SK-N-SH treated with all-trans-retinoic acid at 6 μM for 48 hours (cell line): ENCODE measurements at regions not wholly inside any gene's neighbourhood (a gene's known extent, or its start where the extent isn't known, plus 50 kb on each side); places are given as distances from the start of the nearest gene placed in this dataset.

Experiments
- ATAC-seq: fragments of 200-7000 bp; cut with Tn5 transposase; 3 replicates; pipeline ENCODE4 v1.9.1; 2020; ENCODE audit warnings: mild to moderate bottlenecking, moderate library complexity
- ARNTL ChIP-seq: fragments of 450-650 bp; formaldehyde crosslinking; IDR thresholded peaks from 2 replicates; pipeline ENCODE4 v1.5.0; 2020; ENCODE audit warnings: low read depth, mild to moderate bottlenecking, moderate library complexity, borderline replicate concordance
- BACH2 ChIP-seq: fragments of 250-450 bp; sonication (Bioruptor Pico); IDR thresholded peaks from 2 replicates; pipeline ENCODE4 v1.9.0; 2021; ENCODE audit warnings: mild to moderate bottlenecking, borderline replicate concordance
- CSDC2 ChIP-seq: fragments of 250-450 bp; sonication (Bioruptor Pico); IDR thresholded peaks from 2 replicates; pipeline ENCODE4 v1.5.0; 2020; ENCODE audit warnings: mild to moderate bottlenecking, moderate library complexity
- ESRRG ChIP-seq: fragments of 250-450 bp; sonication (Bioruptor Pico); IDR thresholded peaks from 2 replicates; pipeline ENCODE4 v1.6.1; 2021; ENCODE audit warnings: mild to moderate bottlenecking
- GLIS3 ChIP-seq: fragments of 250-450 bp; sonication (Bioruptor Pico); IDR thresholded peaks from 2 replicates; pipeline ENCODE4 v1.5.0; 2020; ENCODE audit warnings: mild to moderate bottlenecking, moderate library complexity
- ISL1 ChIP-seq: fragments of 250-450 bp; sonication (Bioruptor Pico); IDR thresholded peaks from 2 replicates; pipeline ENCODE4 v2.1.2; 2022; ENCODE audit warnings: mild to moderate bottlenecking, moderate library complexity
- OSR1 ChIP-seq: fragments of 250-450 bp; sonication (Bioruptor Pico); IDR thresholded peaks from 2 replicates; pipeline ENCODE4 v1.8.0; 2022; ENCODE audit warnings: moderate library complexity, mild to moderate bottlenecking, inconsistent platforms
- RARB ChIP-seq: fragments of 250-450 bp; sonication (Bioruptor Pico); IDR thresholded peaks from 2 replicates; pipeline ENCODE4 v1.8.0; 2021; ENCODE audit warnings: mild to moderate bottlenecking, moderate library complexity
- SNAI2 ChIP-seq: fragments of 250-450 bp; sonication (Bioruptor Pico); IDR thresholded peaks from 2 replicates; pipeline ENCODE4 v1.5.0; 2020; ENCODE audit warnings: mild to moderate bottlenecking, moderate library complexity
- TCF4 ChIP-seq: fragments of 250-450 bp; sonication (Bioruptor Pico); IDR thresholded peaks from 2 replicates; pipeline ENCODE4 v1.8.0; 2021; ENCODE audit warnings: mild to moderate bottlenecking, moderate library complexity, borderline replicate concordance
- TOX ChIP-seq: fragments of 250-450 bp; sonication (Bioruptor Pico); IDR thresholded peaks from 2 replicates; pipeline ENCODE4 v1.8.0; 2021; ENCODE audit warnings: mild to moderate bottlenecking, moderate library complexity, borderline replicate concordance
- TSHZ2 ChIP-seq: fragments of 250-450 bp; sonication (Bioruptor Pico); IDR thresholded peaks from 2 replicates; pipeline ENCODE4 v1.5.0; 2020; ENCODE audit warnings: mild to moderate bottlenecking, moderate library complexity
- ZC3H10 ChIP-seq: fragments of 250-450 bp; sonication (Bioruptor Pico); IDR thresholded peaks from 2 replicates; pipeline ENCODE4 v1.5.1; 2021; ENCODE audit warnings: mild to moderate bottlenecking, moderate library complexity
- ZFP3 ChIP-seq: fragments of 250-450 bp; sonication (Bioruptor Pico); IDR thresholded peaks from 2 replicates; pipeline ENCODE4 v1.5.0; 2020; ENCODE audit warnings: mild to moderate bottlenecking, moderate library complexity
- ZFP30 ChIP-seq: fragments of 450-650 bp; formaldehyde crosslinking; IDR thresholded peaks from 2 replicates; pipeline ENCODE4 v1.5.0; 2022; ENCODE audit warnings: mild to moderate bottlenecking, moderate library complexity
- ZNF565 ChIP-seq: fragments of 450-650 bp; formaldehyde crosslinking; conservative IDR thresholded peaks from 2 replicates; pipeline ENCODE4 v1.5.0; 2020; ENCODE audit warnings: low read depth, mild to moderate bottlenecking, moderate library complexity
- ZNF70 ChIP-seq: fragments of 450-650 bp; formaldehyde crosslinking; IDR thresholded peaks from 2 replicates; pipeline ENCODE4 v1.5.0; 2020; ENCODE audit warnings: mild to moderate bottlenecking, moderate library complexity
- ZNF8 ChIP-seq: fragments of 450-650 bp; formaldehyde crosslinking; IDR thresholded peaks from 2 replicates; pipeline ENCODE4 v1.5.0; 2020; ENCODE audit warnings: mild to moderate bottlenecking, moderate library complexity
- TF ChIP-seq, protein P1 (sequence below): fragments of 250-450 bp; sonication (Bioruptor Pico); IDR thresholded peaks from 2 replicates; pipeline ENCODE4 v1.8.0; 2020; ENCODE audit warnings: mild to moderate bottlenecking, moderate library complexity, borderline replicate concordance
- TF ChIP-seq, protein P2 (sequence below): fragments of 250-450 bp; sonication (Bioruptor Pico); IDR thresholded peaks from 2 replicates; pipeline ENCODE4 v1.5.1; 2020; ENCODE audit warnings: low read depth, mild to moderate bottlenecking, moderate library complexity
- TF ChIP-seq, protein P3 (sequence below): fragments of 250-450 bp; sonication (Bioruptor Pico); IDR thresholded peaks from 2 replicates; pipeline ENCODE4 v1.5.1; 2021; ENCODE audit warnings: mild to moderate bottlenecking, moderate library complexity

DNA sequence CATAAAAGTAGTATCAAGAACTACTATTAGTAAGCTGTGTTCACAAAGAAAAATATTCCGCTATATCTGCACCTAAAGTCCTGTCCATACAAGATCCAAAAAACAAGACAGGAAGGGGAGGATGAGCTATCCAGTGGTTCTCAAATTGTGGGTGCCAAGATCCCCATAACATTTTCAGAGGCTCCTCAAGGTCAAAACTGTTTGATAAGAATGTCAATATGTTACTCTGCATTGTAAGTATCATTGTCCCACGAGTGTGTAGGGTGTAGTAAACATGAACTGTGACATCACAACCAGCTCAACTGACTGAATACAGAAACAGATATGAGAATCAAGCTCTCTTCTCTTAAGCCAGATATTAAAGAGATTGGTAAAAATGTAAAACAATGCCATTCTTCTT is 81.9 kb upstream of the HIVEP1 start (continued):
- TF ChIP-seq ZNF8 (CRISPR knock-in tag): no peak

DNA sequence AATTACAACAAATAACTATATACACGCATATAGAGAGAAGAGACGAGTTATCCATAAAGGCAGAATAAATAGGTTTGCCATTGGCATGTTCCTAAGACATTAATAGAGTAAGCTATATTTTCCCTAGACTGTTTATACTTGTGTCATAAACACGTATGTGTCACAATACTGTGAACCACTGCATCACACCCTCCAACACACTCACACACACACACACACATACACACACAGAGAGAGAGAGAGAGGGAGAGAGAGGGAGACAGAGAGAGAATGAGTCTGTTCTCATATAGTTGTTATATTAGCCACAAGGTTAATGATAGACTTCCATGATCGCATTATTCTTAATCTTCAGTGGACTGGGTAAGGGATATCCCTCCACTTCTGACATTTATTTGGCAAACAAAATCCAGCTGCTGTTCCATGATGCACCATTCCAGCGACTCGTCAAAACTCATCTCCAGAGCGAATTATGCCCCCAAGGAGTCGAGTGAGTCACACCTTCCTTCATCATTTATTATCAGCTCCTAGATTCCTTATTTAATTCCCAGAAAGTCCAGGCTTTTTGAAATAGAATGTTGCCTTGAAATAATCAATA is 82.8 kb upstream of the HIVEP1 start:
- ATAC-seq: no peak
- TF ChIP-seq, protein P1, sequence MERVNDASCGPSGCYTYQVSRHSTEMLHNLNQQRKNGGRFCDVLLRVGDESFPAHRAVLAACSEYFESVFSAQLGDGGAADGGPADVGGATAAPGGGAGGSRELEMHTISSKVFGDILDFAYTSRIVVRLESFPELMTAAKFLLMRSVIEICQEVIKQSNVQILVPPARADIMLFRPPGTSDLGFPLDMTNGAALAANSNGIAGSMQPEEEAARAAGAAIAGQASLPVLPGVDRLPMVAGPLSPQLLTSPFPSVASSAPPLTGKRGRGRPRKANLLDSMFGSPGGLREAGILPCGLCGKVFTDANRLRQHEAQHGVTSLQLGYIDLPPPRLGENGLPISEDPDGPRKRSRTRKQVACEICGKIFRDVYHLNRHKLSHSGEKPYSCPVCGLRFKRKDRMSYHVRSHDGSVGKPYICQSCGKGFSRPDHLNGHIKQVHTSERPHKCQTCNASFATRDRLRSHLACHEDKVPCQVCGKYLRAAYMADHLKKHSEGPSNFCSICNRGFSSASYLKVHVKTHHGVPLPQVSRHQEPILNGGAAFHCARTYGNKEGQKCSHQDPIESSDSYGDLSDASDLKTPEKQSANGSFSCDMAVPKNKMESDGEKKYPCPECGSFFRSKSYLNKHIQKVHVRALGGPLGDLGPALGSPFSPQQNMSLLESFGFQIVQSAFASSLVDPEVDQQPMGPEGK (CRISPR knock-in tag): no peak
- no peak for TF ChIP-seq TCF4 (CRISPR knock-in tag)
- TF ChIP-seq ZFP30 (CRISPR knock-in tag): no peak
- no peak for TF ChIP-seq ARNTL (CRISPR knock-in tag)
- TF ChIP-seq RARB (CRISPR knock-in tag): no peak
- TF ChIP-seq OSR1: no peak
- no peak for TF ChIP-seq ZNF70 (CRISPR knock-in tag)
- no peak for TF ChIP-seq ZFP3 (CRISPR knock-in tag)
- no peak for TF ChIP-seq BACH2 (CRISPR knock-in tag)
- no peak for TF ChIP-seq SNAI2 (CRISPR knock-in tag)

DNA sequence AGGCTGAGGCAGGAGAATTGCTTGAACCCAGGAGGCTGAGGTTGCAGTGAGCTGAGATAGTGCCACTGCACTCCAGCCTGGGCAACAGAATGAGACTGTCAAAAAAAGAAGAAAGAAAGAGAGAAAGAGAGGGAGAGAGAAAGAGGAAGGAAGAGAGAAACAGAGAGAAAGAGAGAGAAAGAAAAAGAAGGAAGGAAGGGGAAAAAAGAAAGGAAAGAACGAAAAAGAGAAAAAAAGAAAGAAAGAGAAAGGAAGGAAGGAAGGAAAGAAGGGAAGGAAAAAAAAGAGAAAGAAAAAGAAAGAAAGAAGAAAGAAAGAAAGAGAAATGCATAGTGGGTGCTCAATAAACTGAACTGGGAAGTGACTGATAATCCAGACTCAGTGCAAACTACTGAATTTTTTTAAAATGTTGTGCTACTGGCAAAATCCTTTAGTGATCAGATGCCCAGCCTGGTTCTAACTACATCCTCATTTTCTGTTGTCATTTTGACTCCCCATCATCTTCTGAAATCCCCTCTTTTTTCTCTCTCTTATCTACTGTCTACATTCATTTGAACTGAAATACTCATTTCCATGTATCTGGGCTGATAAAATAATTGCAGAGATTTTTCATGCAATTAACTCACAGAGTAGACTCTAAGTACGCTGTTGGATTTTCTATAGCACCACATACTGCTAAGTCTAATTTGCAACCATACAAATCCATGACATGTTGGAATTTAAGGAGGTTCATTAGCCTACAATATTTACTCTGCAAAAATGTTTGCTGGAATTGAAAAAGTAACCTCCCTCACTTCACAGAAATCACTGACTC is 85.3 kb upstream of the HIVEP1 start:
- no peak for TF ChIP-seq ZNF8 (CRISPR knock-in tag)
- no peak for TF ChIP-seq ESRRG
- no peak for TF ChIP-seq ZNF565 (CRISPR knock-in tag)
- no peak for TF ChIP-seq TSHZ2
- no peak for TF ChIP-seq RARB (CRISPR knock-in tag)
- no peak for TF ChIP-seq ZFP30 (CRISPR knock-in tag)
- no peak for TF ChIP-seq ZFP3 (CRISPR knock-in tag)
- no peak for TF ChIP-seq BACH2 (CRISPR knock-in tag)
- no peak for TF ChIP-seq ZC3H10 (CRISPR knock-in tag)
- TF ChIP-seq ISL1 (CRISPR knock-in tag): no peak
- TF ChIP-seq OSR1: no peak
- TF ChIP-seq, protein P2, sequence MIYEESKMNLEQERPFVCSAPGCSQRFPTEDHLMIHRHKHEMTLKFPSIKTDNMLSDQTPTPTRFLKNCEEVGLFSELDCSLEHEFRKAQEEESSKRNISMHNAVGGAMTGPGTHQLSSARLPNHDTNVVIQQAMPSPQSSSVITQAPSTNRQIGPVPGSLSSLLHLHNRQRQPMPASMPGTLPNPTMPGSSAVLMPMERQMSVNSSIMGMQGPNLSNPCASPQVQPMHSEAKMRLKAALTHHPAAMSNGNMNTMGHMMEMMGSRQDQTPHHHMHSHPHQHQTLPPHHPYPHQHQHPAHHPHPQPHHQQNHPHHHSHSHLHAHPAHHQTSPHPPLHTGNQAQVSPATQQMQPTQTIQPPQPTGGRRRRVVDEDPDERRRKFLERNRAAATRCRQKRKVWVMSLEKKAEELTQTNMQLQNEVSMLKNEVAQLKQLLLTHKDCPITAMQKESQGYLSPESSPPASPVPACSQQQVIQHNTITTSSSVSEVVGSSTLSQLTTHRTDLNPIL: no peak
- TF ChIP-seq CSDC2: no peak
- no peak for TF ChIP-seq ARNTL (CRISPR knock-in tag)
- TF ChIP-seq SNAI2 (CRISPR knock-in tag): no peak
- TF ChIP-seq GLIS3 (CRISPR knock-in tag): no peak
- TF ChIP-seq, protein P1 (CRISPR knock-in tag): no peak
- TF ChIP-seq TOX (CRISPR knock-in tag): no peak
- no peak for TF ChIP-seq ZNF70 (CRISPR knock-in tag)
- TF ChIP-seq, protein P3, sequence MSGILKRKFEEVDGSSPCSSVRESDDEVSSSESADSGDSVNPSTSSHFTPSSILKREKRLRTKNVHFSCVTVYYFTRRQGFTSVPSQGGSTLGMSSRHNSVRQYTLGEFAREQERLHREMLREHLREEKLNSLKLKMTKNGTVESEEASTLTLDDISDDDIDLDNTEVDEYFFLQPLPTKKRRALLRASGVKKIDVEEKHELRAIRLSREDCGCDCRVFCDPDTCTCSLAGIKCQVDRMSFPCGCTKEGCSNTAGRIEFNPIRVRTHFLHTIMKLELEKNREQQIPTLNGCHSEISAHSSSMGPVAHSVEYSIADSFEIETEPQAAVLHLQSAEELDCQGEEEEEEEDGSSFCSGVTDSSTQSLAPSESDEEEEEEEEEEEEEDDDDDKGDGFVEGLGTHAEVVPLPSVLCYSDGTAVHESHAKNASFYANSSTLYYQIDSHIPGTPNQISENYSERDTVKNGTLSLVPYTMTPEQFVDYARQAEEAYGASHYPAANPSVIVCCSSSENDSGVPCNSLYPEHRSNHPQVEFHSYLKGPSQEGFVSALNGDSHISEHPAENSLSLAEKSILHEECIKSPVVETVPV (CRISPR knock-in tag): no peak
- no peak for ATAC-seq
